ENCODE measurements at regions not wholly inside any gene's neighbourhood (a gene's known extent, or its start where the extent isn't known, plus 50 kb on each side); places are given as distances from the start of the nearest gene placed in this dataset.

DNA sequence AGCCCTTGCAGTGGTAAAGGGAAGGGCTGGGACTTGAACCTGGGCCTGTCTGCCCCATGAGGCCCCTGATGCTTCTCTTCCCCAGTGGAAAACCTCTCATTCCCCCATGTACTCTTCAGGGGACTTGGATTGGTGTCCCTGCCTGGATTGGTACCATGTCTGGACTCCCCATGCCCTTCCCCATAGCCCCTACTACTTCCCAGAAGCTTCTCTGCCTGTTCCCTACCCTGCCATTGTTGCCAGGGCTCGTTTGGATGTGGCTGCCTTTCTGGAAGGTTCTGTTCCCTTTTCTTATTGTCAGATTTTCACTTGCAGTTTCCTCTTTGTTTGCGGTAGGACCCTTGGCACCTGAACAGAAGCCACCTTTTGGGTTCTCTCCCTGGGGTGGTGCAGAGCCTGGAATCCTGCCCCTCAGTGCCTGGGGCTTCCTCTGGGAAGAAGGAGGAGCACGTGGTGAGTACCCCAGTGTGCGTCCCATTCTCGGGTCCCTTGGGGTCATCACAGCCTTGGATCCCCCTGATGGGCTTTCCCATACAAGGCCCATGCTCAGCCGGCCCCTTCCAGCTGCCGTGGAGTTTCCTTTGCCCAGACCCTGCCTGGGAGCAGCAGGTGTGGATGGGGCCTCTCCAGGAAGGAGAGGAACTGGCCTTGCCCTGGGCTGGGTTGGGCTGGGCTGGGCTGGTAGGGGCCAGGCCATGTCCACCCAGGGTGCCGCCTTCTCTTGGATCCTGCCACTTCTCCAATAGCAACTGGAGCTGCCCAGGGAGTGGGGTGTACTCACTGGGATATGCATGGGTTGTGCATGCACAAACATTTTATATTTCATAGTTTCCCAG is 281.1 kb downstream of the PTPRU start:
- no peaks in the 10 kb centered on the region for H3K9me3 ChIP-seq (ENCODE audit: low read length)
- no peaks in the 10 kb centered on the region for H3K27me3 ChIP-seq (ENCODE audit: low read length)
- DNase-seq: no peak
- H3K4me2 ChIP-seq (ENCODE audit: low read depth, low read length, poor library complexity, severe bottlenecking): no peak overlapping the region
- H3K9ac ChIP-seq (ENCODE audit: low read length): no peak overlapping the region
- no peaks in the 10 kb centered on the region for H3K9me2 ChIP-seq (replicated peaks; ENCODE audit: insufficient read depth, low read length)
- no peak overlapping the region for H3K27ac ChIP-seq (ENCODE audit: low read length)
- H4K20me1 ChIP-seq (ENCODE audit: insufficient read depth, low read depth, low read length): no peaks in the 10 kb centered on the region
- no peaks in the 10 kb centered on the region for H3K4me1 ChIP-seq (ENCODE audit: low read length)
- H3K79me2 ChIP-seq (ENCODE audit: low read length): no peaks in the 10 kb centered on the region
- H2AFZ ChIP-seq (ENCODE audit: low read length): no peak overlapping the region
- no peaks in the 10 kb centered on the region for H3K36me3 ChIP-seq (ENCODE audit: insufficient read depth, low read length)
- no peak overlapping the region for H3K4me3 ChIP-seq (ENCODE audit: low read length)

DNA sequence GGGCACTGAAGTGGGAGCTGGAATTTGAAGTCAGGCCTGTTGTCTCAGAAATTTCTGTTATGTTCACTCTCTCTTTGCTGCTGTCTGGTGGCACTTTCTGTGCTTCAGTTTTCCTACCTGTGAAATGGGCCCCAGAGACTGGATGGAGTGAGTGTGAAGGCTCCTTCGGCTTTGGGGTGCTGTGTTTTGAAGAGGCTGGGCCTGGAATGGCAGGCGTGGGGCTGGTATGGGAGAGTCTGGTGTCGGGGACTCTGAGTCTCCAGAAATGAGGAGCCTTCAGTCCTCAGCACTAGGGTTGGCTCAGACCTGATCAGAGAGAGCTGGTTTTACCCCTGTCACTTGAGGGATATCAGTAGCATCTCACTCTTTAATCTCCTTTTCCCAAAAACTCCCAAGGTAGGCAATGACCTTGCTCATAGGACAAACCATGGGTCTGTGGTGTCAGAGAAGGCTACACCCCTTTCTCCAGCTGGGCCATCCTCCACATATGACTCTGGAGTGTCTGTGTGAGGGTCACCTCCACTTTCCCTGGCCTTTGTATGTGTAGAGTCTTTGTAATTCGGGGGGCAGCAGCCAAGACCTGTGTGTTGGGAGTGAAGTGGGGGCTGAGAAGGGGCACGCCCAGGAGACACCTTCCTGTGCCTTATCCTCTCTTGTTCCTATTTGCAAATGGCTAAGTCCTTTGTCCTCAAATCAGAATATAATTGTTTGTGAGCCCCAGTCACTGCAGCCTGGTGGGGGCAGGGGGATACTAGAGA is 279.9 kb downstream of the PTPRU start:
- no peaks in the 10 kb centered on the region for H4K20me1 ChIP-seq (ENCODE audit: insufficient read depth, low read depth, low read length)
- no peak overlapping the region for H3K4me2 ChIP-seq (ENCODE audit: low read depth, low read length, poor library complexity, severe bottlenecking)
- no peaks in the 10 kb centered on the region for H3K27me3 ChIP-seq (ENCODE audit: low read length)
- H2AFZ ChIP-seq (ENCODE audit: low read length): no peak overlapping the region
- H3K36me3 ChIP-seq (ENCODE audit: insufficient read depth, low read length): no peaks in the 10 kb centered on the region
- H3K79me2 ChIP-seq (ENCODE audit: low read length): no peaks in the 10 kb centered on the region
- no peak overlapping the region for H3K27ac ChIP-seq (ENCODE audit: low read length)
- H3K4me1 ChIP-seq (ENCODE audit: low read length): no peaks in the 10 kb centered on the region
- H3K9me3 ChIP-seq (ENCODE audit: low read length): no peaks in the 10 kb centered on the region
- no peaks in the 10 kb centered on the region for H3K9me2 ChIP-seq (replicated peaks; ENCODE audit: insufficient read depth, low read length)
- no peak for DNase-seq
- no peak overlapping the region for H3K9ac ChIP-seq (ENCODE audit: low read length)
- H3K4me3 ChIP-seq (ENCODE audit: low read length): no peak overlapping the region

DNA sequence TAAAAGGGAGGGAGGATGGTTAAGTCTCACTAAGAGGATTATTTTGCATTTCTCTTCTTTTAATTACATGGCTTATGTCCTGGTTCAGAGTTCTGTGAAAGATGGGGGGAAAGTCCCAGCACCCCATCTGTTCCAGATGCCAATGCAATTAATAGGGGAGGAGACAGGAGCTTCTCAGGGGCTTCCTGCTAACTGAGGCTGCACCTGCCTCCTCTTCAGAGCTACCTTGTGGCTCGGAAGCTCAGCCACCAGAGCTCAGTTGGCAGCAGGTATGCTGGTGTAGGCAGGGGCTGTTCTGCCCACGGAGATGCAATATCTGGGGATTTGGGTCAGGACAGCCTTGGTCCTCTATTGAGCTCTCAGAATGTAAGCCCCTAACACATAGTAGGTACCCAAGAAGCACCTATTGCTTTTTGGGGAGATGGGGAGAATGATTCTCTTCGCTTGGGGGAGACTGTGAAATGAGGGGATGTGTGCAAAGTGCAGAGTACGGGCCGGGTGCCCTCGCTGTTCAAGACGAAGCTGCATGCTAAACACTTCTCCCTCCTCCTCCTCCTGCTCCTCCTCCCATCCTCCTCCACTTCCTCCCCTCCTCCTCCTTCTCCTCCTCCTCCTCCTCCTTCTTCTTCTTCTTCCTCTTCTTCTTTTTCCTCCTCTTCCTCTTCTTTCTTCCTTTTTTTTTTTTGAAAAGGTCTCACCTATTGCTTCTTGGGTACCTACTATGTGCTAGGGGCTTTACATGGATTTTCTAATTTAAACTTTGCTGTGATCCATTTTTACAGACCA is 279.0 kb downstream of the PTPRU start:
- Histone ChIP-seq H3K4me2 (ENCODE audit: low read depth, low read length, poor library complexity, severe bottlenecking) (no peak overlapping the region), H3K27ac (ENCODE audit: low read length) (no peak overlapping the region), H3K9ac (ENCODE audit: low read length) (no peak overlapping the region), H3K9me2 (replicated peaks; ENCODE audit: insufficient read depth, low read length) (no peaks in the 10 kb centered on the region), H3K4me1 (ENCODE audit: low read length) (no peaks in the 10 kb centered on the region), H2AFZ (ENCODE audit: low read length) (no peak overlapping the region), H3K4me3 (ENCODE audit: low read length) (no peak overlapping the region), H3K36me3 (ENCODE audit: insufficient read depth, low read length) (no peaks in the 10 kb centered on the region), H4K20me1 (ENCODE audit: insufficient read depth, low read depth, low read length) (no peaks in the 10 kb centered on the region), H3K9me3 (ENCODE audit: low read length) (no peaks in the 10 kb centered on the region), H3K79me2 (ENCODE audit: low read length) (no peaks in the 10 kb centered on the region), H3K27me3 (ENCODE audit: low read length) (no peaks in the 10 kb centered on the region)
- no peak for DNase-seq

DNA sequence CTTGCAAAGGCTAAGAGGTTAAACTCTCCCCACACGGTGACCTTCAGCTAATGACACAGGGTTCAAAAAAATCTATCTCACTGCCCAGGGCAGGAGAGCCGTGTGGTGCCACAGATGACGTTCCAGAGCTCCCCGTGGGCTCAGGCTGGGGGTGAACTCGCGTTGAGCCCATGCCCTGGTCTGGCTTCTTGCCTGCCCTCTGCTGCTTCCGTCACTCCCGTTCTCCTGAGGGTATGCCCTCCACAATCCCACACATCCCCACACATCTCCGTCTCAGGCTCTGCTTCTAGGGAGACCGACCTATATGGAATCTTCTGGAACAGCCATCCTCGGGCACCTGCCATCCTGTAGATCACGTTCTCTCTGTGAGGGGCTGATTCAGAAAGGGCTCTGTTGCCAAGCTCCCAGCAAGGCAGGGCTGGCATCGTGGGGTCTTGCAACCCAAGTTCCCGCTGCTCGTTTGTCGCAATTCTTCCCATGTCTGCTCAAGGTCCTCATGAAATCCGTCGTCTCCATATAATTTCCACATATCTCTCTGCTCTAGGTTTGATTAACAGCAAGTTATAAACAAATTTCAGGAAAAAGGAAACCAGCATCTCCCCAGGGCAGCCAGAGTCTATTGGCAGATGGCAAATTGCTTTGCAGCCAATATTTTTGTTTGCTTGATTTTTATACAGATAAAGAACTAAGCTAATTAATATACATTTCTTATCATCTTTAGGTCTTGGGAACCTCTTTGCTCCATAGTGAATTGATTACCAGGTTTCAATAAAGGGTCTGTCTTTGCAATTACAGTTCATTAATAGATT is 278.2 kb downstream of the PTPRU start:
- no peaks in the 10 kb centered on the region for H3K9me2 ChIP-seq (replicated peaks; ENCODE audit: insufficient read depth, low read length)
- no peak overlapping the region for H2AFZ ChIP-seq (ENCODE audit: low read length)
- H3K4me1 ChIP-seq (ENCODE audit: low read length): no peaks in the 10 kb centered on the region
- no peaks in the 10 kb centered on the region for H3K36me3 ChIP-seq (ENCODE audit: insufficient read depth, low read length)
- no peaks in the 10 kb centered on the region for H3K27me3 ChIP-seq (ENCODE audit: low read length)
- no peak for DNase-seq
- H3K4me2 ChIP-seq (ENCODE audit: low read depth, low read length, poor library complexity, severe bottlenecking): no peak overlapping the region
- no peak overlapping the region for H3K4me3 ChIP-seq (ENCODE audit: low read length)
- no peaks in the 10 kb centered on the region for H3K9me3 ChIP-seq (ENCODE audit: low read length)
- no peak overlapping the region for H3K27ac ChIP-seq (ENCODE audit: low read length)
- H4K20me1 ChIP-seq (ENCODE audit: insufficient read depth, low read depth, low read length): no peaks in the 10 kb centered on the region
- H3K79me2 ChIP-seq (ENCODE audit: low read length): no peaks in the 10 kb centered on the region
- H3K9ac ChIP-seq (ENCODE audit: low read length): no peak overlapping the region

DNA sequence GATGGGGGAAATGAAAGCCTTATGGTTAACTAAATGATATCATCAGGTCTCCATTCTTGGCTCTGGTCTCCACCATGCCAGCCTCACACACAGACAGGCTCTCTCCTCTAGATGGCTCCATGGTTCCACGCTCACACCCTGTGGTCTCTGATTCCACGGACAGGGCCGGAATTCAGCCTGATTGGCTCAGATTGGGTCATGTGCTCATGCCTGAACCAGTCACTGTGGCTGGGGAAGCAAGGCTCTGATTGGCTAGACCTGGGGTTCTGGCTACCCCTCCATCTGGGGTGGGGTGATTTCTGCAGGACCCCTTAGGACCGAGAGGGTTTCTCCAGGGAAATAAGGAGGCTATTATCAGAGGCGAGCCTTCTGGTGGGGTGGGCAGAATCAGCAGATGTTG is 277.0 kb downstream of the PTPRU start:
- peak; percentile 88 for DNase-seq
- Histone ChIP-seq H2AFZ (ENCODE audit: low read length) (no peak overlapping the region), H3K27me3 (ENCODE audit: low read length) (no peaks in the 10 kb centered on the region), H3K9me2 (replicated peaks; ENCODE audit: insufficient read depth, low read length) (no peaks in the 10 kb centered on the region), H3K36me3 (ENCODE audit: insufficient read depth, low read length) (no peaks in the 10 kb centered on the region), H3K27ac (ENCODE audit: low read length) (no peak overlapping the region), H3K4me1 (ENCODE audit: low read length) (no peaks in the 10 kb centered on the region), H4K20me1 (ENCODE audit: insufficient read depth, low read depth, low read length) (no peaks in the 10 kb centered on the region), H3K9ac (ENCODE audit: low read length) (no peak overlapping the region), H3K79me2 (ENCODE audit: low read length) (no peaks in the 10 kb centered on the region), H3K4me3 (ENCODE audit: low read length) (no peak overlapping the region), H3K9me3 (ENCODE audit: low read length) (no peaks in the 10 kb centered on the region), H3K4me2 (ENCODE audit: low read depth, low read length, poor library complexity, severe bottlenecking) (no peak overlapping the region)

DNA sequence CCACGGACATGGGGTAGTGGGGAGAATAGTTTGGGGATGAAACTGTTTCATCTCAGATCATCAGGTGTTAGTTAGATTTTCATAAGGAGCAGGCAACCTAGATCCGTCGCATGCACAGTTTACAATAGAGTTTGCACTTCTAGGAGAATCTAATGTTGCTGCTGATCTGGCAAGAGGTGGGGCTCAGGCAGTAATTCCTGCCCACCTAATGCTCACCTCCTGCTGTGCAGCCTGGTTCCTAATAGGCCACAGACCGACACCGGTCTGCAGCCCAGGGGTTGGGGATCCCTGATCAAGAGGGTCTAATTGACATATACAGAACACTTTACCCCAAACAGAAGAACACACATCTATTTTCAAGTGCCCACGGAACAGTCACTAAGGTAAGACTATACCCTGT is 275.1 kb downstream of the PTPRU start:
- H3K9me2 ChIP-seq (replicated peaks; ENCODE audit: insufficient read depth, low read length): no peaks in the 10 kb centered on the region
- no peaks in the 10 kb centered on the region for H3K27me3 ChIP-seq (ENCODE audit: low read length)
- H3K27ac ChIP-seq (ENCODE audit: low read length): no peak overlapping the region
- no peaks in the 10 kb centered on the region for H4K20me1 ChIP-seq (ENCODE audit: insufficient read depth, low read depth, low read length)
- H3K36me3 ChIP-seq (ENCODE audit: insufficient read depth, low read length): no peaks in the 10 kb centered on the region
- DNase-seq: no peak
- H3K9ac ChIP-seq (ENCODE audit: low read length): no peak overlapping the region
- H3K4me2 ChIP-seq (ENCODE audit: low read depth, low read length, poor library complexity, severe bottlenecking): no peak overlapping the region
- H3K79me2 ChIP-seq (ENCODE audit: low read length): no peaks in the 10 kb centered on the region
- no peaks in the 10 kb centered on the region for H3K9me3 ChIP-seq (ENCODE audit: low read length)
- H3K4me1 ChIP-seq (ENCODE audit: low read length): no peaks in the 10 kb centered on the region
- no peak overlapping the region for H2AFZ ChIP-seq (ENCODE audit: low read length)
- no peak overlapping the region for H3K4me3 ChIP-seq (ENCODE audit: low read length)

DNA sequence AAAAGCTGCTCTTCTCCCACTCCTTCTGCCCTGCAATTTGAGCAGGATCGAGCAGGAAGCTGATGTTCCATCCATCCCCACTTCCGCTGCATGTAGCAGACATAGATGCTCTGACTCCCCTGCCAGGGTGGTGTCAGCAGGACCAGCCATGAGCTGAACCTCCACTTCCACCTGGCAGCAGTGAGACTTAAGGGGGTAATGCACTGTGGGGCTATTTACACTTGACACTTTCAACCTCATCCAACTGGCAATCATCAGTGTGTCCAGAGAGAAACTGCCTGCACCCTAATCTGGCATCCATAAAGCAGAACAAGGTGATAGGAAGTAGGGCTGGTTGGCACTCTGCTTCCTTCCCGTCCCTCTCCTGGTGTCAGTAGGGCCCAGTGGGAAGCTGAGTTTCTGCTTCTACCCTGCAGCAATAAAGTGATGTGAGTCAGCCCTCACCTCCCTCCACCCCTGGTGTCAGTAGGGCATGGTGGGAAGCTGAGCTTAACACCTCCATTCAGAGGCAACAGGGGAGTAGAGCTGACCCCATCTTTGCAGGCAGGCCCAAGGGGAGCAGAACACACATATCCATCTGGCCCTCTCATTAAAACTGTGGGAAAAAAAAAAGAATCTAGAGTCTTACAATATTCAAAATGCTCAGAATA is 272.3 kb downstream of the PTPRU start:
- no peak overlapping the region for H3K9ac ChIP-seq (ENCODE audit: low read length)
- DNase-seq: no peak
- H3K4me3 ChIP-seq (ENCODE audit: low read length): no peak overlapping the region
- H3K36me3 ChIP-seq (ENCODE audit: insufficient read depth, low read length): no peaks in the 10 kb centered on the region
- H3K27me3 ChIP-seq (ENCODE audit: low read length): no peaks in the 10 kb centered on the region
- no peaks in the 10 kb centered on the region for H3K9me2 ChIP-seq (replicated peaks; ENCODE audit: insufficient read depth, low read length)
- H3K27ac ChIP-seq (ENCODE audit: low read length): no peak overlapping the region
- H2AFZ ChIP-seq (ENCODE audit: low read length): no peak overlapping the region
- no peak overlapping the region for H3K4me2 ChIP-seq (ENCODE audit: low read depth, low read length, poor library complexity, severe bottlenecking)
- H4K20me1 ChIP-seq (ENCODE audit: insufficient read depth, low read depth, low read length): no peaks in the 10 kb centered on the region
- H3K9me3 ChIP-seq (ENCODE audit: low read length): no peaks in the 10 kb centered on the region
- H3K79me2 ChIP-seq (ENCODE audit: low read length): no peaks in the 10 kb centered on the region
- no peaks in the 10 kb centered on the region for H3K4me1 ChIP-seq (ENCODE audit: low read length)
